CD14-positive monocyte (primary cell): ENCODE measurements at regions not wholly inside any gene's neighbourhood (a gene's known extent, or its start where the extent isn't known, plus 50 kb on each side); places are given as distances from the start of the nearest gene placed in this dataset.

Source experiments
- DNase-seq, 3 donors: peaks; one replicate each; pipeline ENCODE4 v3.0.0-alpha.2; 2011 to 2022
- H2AFZ ChIP-seq: 2 replicates; pipeline ENCODE4 v1.6.0; 2012; ENCODE audit warnings: mild to moderate bottlenecking, low read depth, low read length, inconsistent platforms; ENCODE audit not compliant: insufficient read depth, poor library complexity, severe bottlenecking
- H3K27ac ChIP-seq, 2 donors: 1 replicate in 1 of 2; 2 replicates in 1 of 2; pipeline ENCODE4 v1.5.1; 2012 to 2013; ENCODE audit warnings: low read length in 2 of 2, control low read depth in 1 of 2, inconsistent platforms in 1 of 2, low read depth in 1 of 2, mild to moderate bottlenecking in 1 of 2
- H3K27me3 ChIP-seq, 2 donors: one replicate each; pipeline versions ENCODE4 v1.6.0 to v1.6.1; 2011 to 2013; ENCODE audit warnings: low read length in 2 of 2; ENCODE audit not compliant: control insufficient read depth in 2 of 2, insufficient read depth in 2 of 2
- H3K36me3 ChIP-seq, 2 donors: replicated peaks in 1 of 2; 1 replicate in 1 of 2; 2 replicates in 1 of 2; pipeline versions ENCODE4 v1.5.1 to v1.6.1; 2012 to 2013; ENCODE audit warnings: low read length in 2 of 2, control low read depth in 1 of 2, inconsistent platforms in 1 of 2, mild to moderate bottlenecking in 1 of 2; ENCODE audit not compliant: insufficient read depth in 2 of 2, control insufficient read depth in 1 of 2
- H3K4me1 ChIP-seq, 2 donors: 1 replicate in 1 of 2; 2 replicates in 1 of 2; pipeline versions ENCODE4 v1.5.1 to v1.6.1; 2012 to 2013; ENCODE audit warnings: low read length in 2 of 2, control low read depth in 1 of 2, inconsistent platforms in 1 of 2, mild to moderate bottlenecking in 1 of 2, moderate library complexity in 1 of 2; ENCODE audit not compliant: insufficient read depth in 2 of 2, control insufficient read depth in 1 of 2
- H3K4me2 ChIP-seq: replicated peaks from 2 replicates; pipeline ENCODE3; 2012; ENCODE audit warnings: low read length, moderate library complexity, mild to moderate bottlenecking; ENCODE audit not compliant: poor library complexity, severe bottlenecking; ENCODE audit errors: extremely low read depth
- H3K4me3 ChIP-seq, 3 experiments: fragments of 200-600 bp in 1 of 3; sonication (generic) in 1 of 3; replicated peaks in 1 of 3; 1 replicate in 2 of 3; 2 replicates in 1 of 3; pipeline ENCODE4 v1.5.1; 2011 to 2013; ENCODE audit warnings: low read length in 3 of 3, mild to moderate bottlenecking in 3 of 3, control low read depth in 2 of 3, low read depth in 2 of 3, inconsistent platforms in 1 of 3, moderate library complexity in 1 of 3
- H3K79me2 ChIP-seq: 2 replicates; pipeline ENCODE4 v1.6.0; 2012; ENCODE audit warnings: mild to moderate bottlenecking, control low read depth, inconsistent platforms, low read length, moderate library complexity; ENCODE audit not compliant: insufficient read depth
- H3K9ac ChIP-seq: 2 replicates; pipeline ENCODE4 v1.6.0; 2017; ENCODE audit warnings: low read length, mild to moderate bottlenecking; ENCODE audit not compliant: insufficient read depth, poor library complexity, severe bottlenecking
- H3K9me3 ChIP-seq, 2 donors: replicated peaks in 1 of 2; 1 replicate in 1 of 2; 2 replicates in 1 of 2; pipeline versions ENCODE4 v1.5.1 to v1.6.1; 2012 to 2013; ENCODE audit warnings: low read length in 2 of 2, control low read depth in 1 of 2; ENCODE audit not compliant: control insufficient read depth in 1 of 2, insufficient read depth in 1 of 2
- H4K20me1 ChIP-seq: 2 replicates; pipeline ENCODE4 v1.6.0; 2012; ENCODE audit warnings: mild to moderate bottlenecking, low read length, control low read depth, moderate library complexity; ENCODE audit not compliant: insufficient read depth
- H3K27ac Mint-ChIP-seq, 7 donors: one replicate each; pipeline ENCODE4 v1.8.0; 2020; ENCODE audit warnings: mild to moderate bottlenecking in 7 of 7, mixed read lengths in 7 of 7, moderate library complexity in 6 of 7, inconsistent platforms in 2 of 7
- H3K27me3 Mint-ChIP-seq, 3 donors: one replicate each; pipeline ENCODE4 v1.8.0; 2021 to 2022; ENCODE audit warnings: low read depth in 3 of 3, mild to moderate bottlenecking in 3 of 3, mixed read lengths in 3 of 3, moderate library complexity in 3 of 3, inconsistent platforms in 1 of 3
- H3K36me3 Mint-ChIP-seq, 2 donors: one replicate each; pipeline ENCODE4 v1.8.0; 2020; ENCODE audit warnings: mixed read lengths in 2 of 2, inconsistent platforms in 1 of 2, mild to moderate bottlenecking in 1 of 2
- H3K4me1 Mint-ChIP-seq: one replicate; pipeline ENCODE4 v1.8.0; 2020; ENCODE audit warnings: mild to moderate bottlenecking, mixed read lengths
- H3K4me3 Mint-ChIP-seq, 2 donors: one replicate each; pipeline ENCODE4 v1.8.0; 2020; ENCODE audit warnings: mild to moderate bottlenecking in 2 of 2, mixed read lengths in 2 of 2, moderate library complexity in 1 of 2
- H3K9me3 Mint-ChIP-seq, 7 donors: one replicate each; pipeline ENCODE4 v1.8.0; 2020 to 2022; ENCODE audit warnings: mixed read lengths in 7 of 7, mild to moderate bottlenecking in 6 of 7, moderate library complexity in 6 of 7, inconsistent platforms in 2 of 7
- CTCF ChIP-seq: fragments of 200-600 bp; IDR thresholded peaks from one replicate; pipeline ENCODE4 v1.8.0; 2022; ENCODE audit warnings: antibody characterized with exemption, mild to moderate bottlenecking
- WGBS: methylation state at CpG from one replicate; pipeline ENCODE4 v1.1.5; 2013; ENCODE audit warnings: missing lambda C conversion rate; ENCODE audit not compliant: insufficient coverage; 5-methylcytosine and 5-hydroxymethylcytosine counted together
- intact Hi-C, 2 donors: fragments of 100-400 bp; cut with micrococcal nuclease; formaldehyde crosslinking; loops; one replicate each; pipeline versions ENCODE4 v1.15.0 to v1.15.1; 2023

GRCh38 chr9:18260521-18260920 is 213.4 kb upstream of the ADAMTSL1 start:
- Histone ChIP-seq H3K9ac (no peak overlapping the region), H3K9me3 (no peaks in the 10 kb centered on the region), H3K36me3 (no peaks in the 10 kb centered on the region), H3K4me2 (no peak overlapping the region), H3K4me3 (no peak overlapping the region), H3K4me1 (no peaks in the 10 kb centered on the region), H3K27ac (no peak overlapping the region), H4K20me1 (no peaks in the 10 kb centered on the region), H3K27me3 (no peaks in the 10 kb centered on the region), H3K79me2 (no peaks in the 10 kb centered on the region), H2AFZ (no peak overlapping the region)
- no peak for DNase-seq
- WGBS: no CpG with 5 or more reads among the region's 5 CpGs
- H3K36me3 Mint-ChIP-seq: no peaks in the 10 kb centered on the region
- H3K27ac Mint-ChIP-seq: no peak overlapping the region
- no peak overlapping the region for H3K4me3 Mint-ChIP-seq
- no peaks in the 10 kb centered on the region for H3K4me1 Mint-ChIP-seq
- TF ChIP-seq CTCF: no peak
- peaks cover 1 to 5% (median 4%) of the 10 kb centered on the region in 3 donors for H3K27me3 Mint-ChIP-seq
- intact Hi-C loops: no loop called here
- H3K9me3 Mint-ChIP-seq: no peaks in the 10 kb centered on the region

- Histone ChIP-seq H3K4me3 (no peak overlapping the region), H3K27me3 (no peaks in the 10 kb centered on the region), H2AFZ (no peak overlapping the region), H3K9me3 (no peaks in the 10 kb centered on the region), H3K4me2 (no peak overlapping the region), H3K4me1 (no peaks in the 10 kb centered on the region), H3K36me3 (no peaks in the 10 kb centered on the region), H3K79me2 (no peaks in the 10 kb centered on the region), H3K27ac (no peak overlapping the region), H3K9ac (no peak overlapping the region), H4K20me1 (no peaks in the 10 kb centered on the region)
- no peaks in the 10 kb centered on the region for H3K4me1 Mint-ChIP-seq
- no peak for DNase-seq
- WGBS: no CpG with 5 or more reads among the region's 2 CpGs
- H3K36me3 Mint-ChIP-seq: no peaks in the 10 kb centered on the region
- no peak for TF ChIP-seq CTCF
- H3K9me3 Mint-ChIP-seq: no peaks in the 10 kb centered on the region
- H3K4me3 Mint-ChIP-seq: no peak overlapping the region
- no peak overlapping the region for H3K27ac Mint-ChIP-seq
- intact Hi-C loops: no loop called here
- peaks cover 1 to 5% (median 4%) of the 10 kb centered on the region in 3 donors for H3K27me3 Mint-ChIP-seq
Measured at GRCh38 chr9:18261181-18261580, 212.8 kb upstream of the ADAMTSL1 start.
